ENCODE measurements at regions not wholly inside any gene's neighbourhood (a gene's known extent, or its start where the extent isn't known, plus 50 kb on each side); places are given as distances from the start of the nearest gene placed in this dataset.
A peak's percentile ranks its signal among the peaks of the same experiment; 100 is the strongest.

DNA sequence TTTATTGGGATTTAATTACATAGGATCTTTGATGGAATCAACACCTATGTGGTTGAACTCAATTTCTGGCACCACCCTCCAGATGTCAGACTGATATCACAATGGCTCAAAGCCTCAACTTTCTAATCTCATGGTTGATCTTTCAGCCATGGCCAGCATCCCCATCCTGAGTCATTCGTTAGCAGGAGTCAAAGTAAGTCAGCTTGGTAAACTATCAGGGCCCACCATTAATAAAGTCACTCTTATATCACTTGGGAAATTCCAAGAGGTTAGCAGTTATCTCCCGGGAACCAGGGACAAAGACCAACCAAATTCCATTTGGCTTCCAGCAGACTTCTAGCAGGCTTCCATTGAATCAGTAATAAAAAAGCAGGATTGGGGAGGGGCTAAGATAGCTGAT lies 50.7 kb upstream of the TNFSF4 start:
- TF ChIP-seq KDM1A (IDR thresholded peaks at IDR 0.05; ENCODE audit: borderline replicate concordance): no peak
- peak; percentile 10; the same call in 1 of the 2 replicates for TF ChIP-seq RAD21 (IDR thresholded peaks at IDR 0.05; ENCODE audit: insufficient read depth, low read depth, low read length)
- TF ChIP-seq HDGF (IDR thresholded peaks at IDR 0.05): no peak
- TF ChIP-seq BRCA1 (IDR thresholded peaks at IDR 0.05; ENCODE audit: low read depth, low read length): no peak
- H3K4me1 ChIP-seq (ENCODE audit: control insufficient read depth, insufficient read depth, low read length): peaks cover 4% of the 10 kb centered on the region; the same call in 1 of the 2 replicates
- FAIRE-seq (no peak), ATAC-seq (no peak), DNase-seq (ENCODE audit: low read depth, low spot score) (no peak)
- 65% methylated on average over 2 of the region's 2 CpGs for WGBS (ENCODE audit: insufficient coverage, insufficient replicate concordance, low lambda C conversion rate, missing lambda C conversion rate)
- no peaks in the 10 kb centered on the region for H4K20me1 ChIP-seq (ENCODE audit: control insufficient read depth, insufficient read depth)
- in situ Hi-C loops (cut with MboI) (loop anchor here (5.0 kb wide), 1 partner anchor 154 kb away; no protein-coding TSS in a partner anchor), intact Hi-C loops (cut with micrococcal nuclease; ENCODE audit: unreplicated experiment) (loop anchor here (5.0 kb wide), 1 partner anchor 39 kb away; no protein-coding TSS in a partner anchor)
- RAD21 ChIA-PET (ENCODE audit: unreplicated experiment): no interaction called here
- H3K27me3 ChIP-seq (replicated peaks in 1 of 2; ENCODE audit: control insufficient read depth in 2 of 2, insufficient read depth in 2 of 2, low read length in 1 of 2): no peaks in the 10 kb centered on the region
- SMC1A ChIA-PET (ENCODE audit: uncharacterized antibody, unreplicated experiment): interaction anchor here (0.9 to 3.5 kb wide), 4 partner anchors 19 to 162 kb away, joined by 3 to 30 read pairs (median 5); no protein-coding TSS in a partner anchor
- H3K4me3 ChIP-seq: no peak overlapping the region
- CTCF ChIA-PET: interaction anchor here (0.8 kb wide), 1 partner anchor 69 kb away, joined by 4 read pairs; no protein-coding TSS in a partner anchor
- no TSS peak for BruUV-seq (replicated peaks)
- H2AFZ ChIP-seq (ENCODE audit: control insufficient read depth, low read depth, low read length): no peak overlapping the region
- no peak overlapping the region for H3K27ac ChIP-seq (ENCODE audit: control insufficient read depth, insufficient read depth)
- no peak overlapping the region for H3K9ac ChIP-seq (ENCODE audit: control insufficient read depth, insufficient read depth, low read length)
- no peaks in the 10 kb centered on the region for H3K36me3 ChIP-seq (ENCODE audit: control insufficient read depth in 2 of 2, insufficient read depth in 2 of 2, low read length in 1 of 2)
- POLR2A ChIA-PET: no interaction called here
- H3K9me3 ChIP-seq (replicated peaks; ENCODE audit: control insufficient read depth, insufficient read depth, low read length): peaks cover 2% of the 10 kb centered on the region
- no peaks in the 10 kb centered on the region for H3K79me2 ChIP-seq (ENCODE audit: control insufficient read depth, insufficient read depth, low read length)
- no peak overlapping the region for H3K4me2 ChIP-seq (ENCODE audit: control insufficient read depth, insufficient read depth)

- H4K20me1 ChIP-seq (ENCODE audit: control insufficient read depth, insufficient read depth): no peaks in the 10 kb centered on the region
- no peak overlapping the region for H3K4me2 ChIP-seq (ENCODE audit: control insufficient read depth, insufficient read depth)
- no peak overlapping the region for H3K27ac ChIP-seq (ENCODE audit: control insufficient read depth, insufficient read depth)
- no peak for ATAC-seq
- H3K9ac ChIP-seq (ENCODE audit: control insufficient read depth, insufficient read depth, low read length): no peak overlapping the region
- POLR2A ChIA-PET: interaction anchor here (0.6 kb wide), 1 partner anchor 9 kb away, joined by 6 read pairs; no protein-coding TSS in a partner anchor
- H3K36me3 ChIP-seq (ENCODE audit: control insufficient read depth in 2 of 2, insufficient read depth in 2 of 2, low read length in 1 of 2): no peaks in the 10 kb centered on the region
- H3K4me3 ChIP-seq: no peak overlapping the region
- SMC1A ChIA-PET (ENCODE audit: uncharacterized antibody, unreplicated experiment): interaction anchor here (0.8 to 1.8 kb wide), 8 partner anchors 9 to 432 kb away, joined by 3 to 9 read pairs (median 4); no protein-coding TSS in a partner anchor
- H3K27me3 ChIP-seq (replicated peaks in 1 of 2; ENCODE audit: control insufficient read depth in 2 of 2, insufficient read depth in 2 of 2, low read length in 1 of 2): no peaks in the 10 kb centered on the region
- no peak for DNase-seq (ENCODE audit: low read depth, low spot score)
- no TSS peak for BruUV-seq (replicated peaks)
- in situ Hi-C loops (cut with MboI): loop anchor here (5.0 kb wide), 1 partner anchor 154 kb away; no protein-coding TSS in a partner anchor
- no peak for FAIRE-seq
- WGBS (ENCODE audit: insufficient coverage, insufficient replicate concordance, low lambda C conversion rate, missing lambda C conversion rate): 54% methylated on average over 5 of the region's 5 CpGs
- RAD21 ChIA-PET (ENCODE audit: unreplicated experiment): interaction anchor here (1.1 to 1.4 kb wide), 3 partner anchors 55 to 159 kb away, joined by 3 to 5 read pairs (median 3); no protein-coding TSS in a partner anchor
- no peak overlapping the region for H2AFZ ChIP-seq (ENCODE audit: control insufficient read depth, low read depth, low read length)
- CTCF ChIA-PET: interaction anchor here (0.7 to 1.7 kb wide), 9 partner anchors 9 to 217 kb away, joined by 3 to 4 read pairs (median 3); no protein-coding TSS in a partner anchor
- intact Hi-C loops (cut with micrococcal nuclease; ENCODE audit: unreplicated experiment): loop anchor here (5.0 kb wide), 1 partner anchor 39 kb away; no protein-coding TSS in a partner anchor
- H3K9me3 ChIP-seq (replicated peaks; ENCODE audit: control insufficient read depth, insufficient read depth, low read length): peaks cover 2% of the 10 kb centered on the region
- H3K4me1 ChIP-seq (ENCODE audit: control insufficient read depth, insufficient read depth, low read length): peaks cover 4% of the 10 kb centered on the region; the same call in 1 of the 2 replicates
- H3K79me2 ChIP-seq (ENCODE audit: control insufficient read depth, insufficient read depth, low read length): no peaks in the 10 kb centered on the region
- no peak for TF ChIP-seq HCFC1 (IDR thresholded peaks at IDR 0.05; ENCODE audit: low read length)
- no peak for TF ChIP-seq YY1 (IDR thresholded peaks at IDR 0.05; ENCODE audit: low read depth, low read length)
- TF ChIP-seq MYB (IDR thresholded peaks at IDR 0.05; ENCODE audit: borderline replicate concordance, low read depth, low read length): no peak
- TF ChIP-seq SREBF1 (IDR thresholded peaks at IDR 0.05; ENCODE audit: low read length): no peak
- no peak for TF ChIP-seq IKZF2 (IDR thresholded peaks at IDR 0.05)
- TF ChIP-seq BHLHE40 (IDR thresholded peaks at IDR 0.05; ENCODE audit: borderline replicate concordance in 1 of 2, low read depth in 2 of 2, low read length in 1 of 2): no peak
- no peak for TF ChIP-seq NFYA (IDR thresholded peaks at IDR 0.05; ENCODE audit: borderline replicate concordance, low read depth, low read length)
- TF ChIP-seq POLR2AphosphoS5 (IDR thresholded peaks at IDR 0.05; ENCODE audit: low read length): no peak
- TF ChIP-seq NR2C1 (IDR thresholded peaks at IDR 0.05): no peak
- TF ChIP-seq, protein P1, sequence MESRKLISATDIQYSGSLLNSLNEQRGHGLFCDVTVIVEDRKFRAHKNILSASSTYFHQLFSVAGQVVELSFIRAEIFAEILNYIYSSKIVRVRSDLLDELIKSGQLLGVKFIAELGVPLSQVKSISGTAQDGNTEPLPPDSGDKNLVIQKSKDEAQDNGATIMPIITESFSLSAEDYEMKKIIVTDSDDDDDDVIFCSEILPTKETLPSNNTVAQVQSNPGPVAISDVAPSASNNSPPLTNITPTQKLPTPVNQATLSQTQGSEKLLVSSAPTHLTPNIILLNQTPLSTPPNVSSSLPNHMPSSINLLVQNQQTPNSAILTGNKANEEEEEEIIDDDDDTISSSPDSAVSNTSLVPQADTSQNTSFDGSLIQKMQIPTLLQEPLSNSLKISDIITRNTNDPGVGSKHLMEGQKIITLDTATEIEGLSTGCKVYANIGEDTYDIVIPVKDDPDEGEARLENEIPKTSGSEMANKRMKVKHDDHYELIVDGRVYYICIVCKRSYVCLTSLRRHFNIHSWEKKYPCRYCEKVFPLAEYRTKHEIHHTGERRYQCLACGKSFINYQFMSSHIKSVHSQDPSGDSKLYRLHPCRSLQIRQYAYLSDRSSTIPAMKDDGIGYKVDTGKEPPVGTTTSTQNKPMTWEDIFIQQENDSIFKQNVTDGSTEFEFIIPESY (IDR thresholded peaks at IDR 0.05): no peak
- no peak for TF ChIP-seq GATAD2B (conservative IDR thresholded peaks at IDR 0.05; ENCODE audit: low read depth)
- no peak for TF ChIP-seq ZNF217 (IDR thresholded peaks at IDR 0.05)
- TF ChIP-seq LARP7 (IDR thresholded peaks at IDR 0.05): no peak
Observed at GRCh38 chr1:173258479-173259264, 51.5 kb upstream of the TNFSF4 start.

All from GM12878 (cell line).